ENCODE measurements at regions not wholly inside any gene's neighbourhood (a gene's known extent, or its start where the extent isn't known, plus 50 kb on each side); places are given as distances from the start of the nearest gene placed in this dataset.
"Not testable (repeated sequence)": the region's sequence is repeated elsewhere in the genome, so short reads cannot be mapped to it uniquely, and the experiment has no call there.

DNA sequence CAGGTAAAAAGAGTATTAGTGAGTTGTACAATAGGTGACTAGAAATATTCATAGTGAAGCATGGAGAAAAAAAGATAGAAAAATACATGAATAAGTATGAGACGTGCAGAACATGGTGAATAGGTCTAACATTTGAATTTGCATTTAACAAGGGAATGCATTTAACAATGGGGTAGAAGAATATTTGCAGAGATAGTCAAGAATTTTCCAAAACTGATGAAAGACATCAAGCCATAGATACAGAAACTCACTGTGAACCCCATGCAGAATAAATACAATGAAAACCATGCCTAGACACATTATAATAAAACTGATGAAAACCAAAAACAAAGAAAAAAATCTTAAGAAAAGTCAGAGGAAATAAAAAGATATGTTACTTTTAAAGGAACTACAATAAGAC lies 184.8 kb downstream of the KTN1 start:
- no peak for FAIRE-seq
- DNase-seq (ENCODE audit: extremely low spot score, insufficient read length, low read depth) = no peak

DNA sequence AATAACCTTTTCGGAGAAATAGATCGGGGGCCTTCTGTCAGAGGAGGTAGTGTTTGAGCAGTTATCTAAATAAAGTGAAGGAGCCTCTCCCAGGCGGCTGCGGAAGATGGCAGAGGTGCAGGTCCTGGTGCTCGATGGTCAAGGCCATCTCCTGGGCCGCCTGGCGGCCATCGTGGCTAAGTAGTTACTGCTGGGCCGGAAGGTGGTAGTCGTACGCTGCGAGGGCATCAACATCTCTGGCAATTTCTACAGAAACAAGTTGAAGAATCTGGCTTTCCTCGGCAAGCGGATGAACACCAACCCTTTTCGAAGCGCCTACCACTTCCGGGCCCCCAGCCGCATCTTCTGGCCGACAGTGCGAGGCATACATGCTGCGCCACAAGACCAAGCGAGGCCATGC lies 186.1 kb downstream of the KTN1 start:
- FAIRE-seq (no peak), DNase-seq (ENCODE audit: extremely low spot score, insufficient read length, low read depth) (no peak)

DNA sequence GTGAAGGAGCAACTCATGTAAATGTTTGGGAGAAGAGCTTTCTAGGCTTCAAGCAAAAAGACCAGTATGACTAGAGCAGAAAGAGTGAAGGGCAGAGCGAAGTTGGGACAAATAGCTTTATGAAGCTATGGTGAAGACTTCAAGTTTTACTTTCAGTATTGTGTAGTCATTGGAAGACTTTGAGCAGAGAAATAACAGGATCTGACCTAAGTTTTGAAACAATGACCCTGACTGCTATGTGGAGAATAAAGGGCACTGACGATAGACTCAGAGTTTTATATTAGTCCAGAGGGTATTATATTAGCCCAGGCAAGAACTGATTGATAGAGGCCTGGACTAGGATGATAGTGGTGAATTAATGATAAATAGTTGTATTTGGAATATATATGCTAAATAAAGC lies 187.3 kb downstream of the KTN1 start:
- DNase-seq (ENCODE audit: extremely low spot score, insufficient read length, low read depth) (no peak), FAIRE-seq (no peak)

DNA sequence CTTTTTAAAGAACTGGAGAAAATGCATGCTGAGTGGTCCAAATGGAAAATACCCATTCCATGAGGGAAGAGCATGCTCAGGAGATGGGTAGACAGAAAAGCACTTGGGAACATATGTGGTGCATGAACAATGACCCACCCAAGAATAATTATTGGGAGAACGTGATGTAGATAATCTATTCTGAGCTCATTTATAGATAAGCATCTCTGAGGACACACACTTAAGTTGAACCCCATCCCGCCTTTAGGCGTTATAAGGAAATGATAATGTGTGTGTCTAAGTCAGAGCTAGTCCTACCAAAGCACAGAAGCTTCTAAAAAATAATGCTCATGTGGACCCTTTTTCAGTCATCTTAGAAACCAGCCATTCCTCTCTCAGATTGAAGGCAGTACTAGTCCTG lies 189.9 kb downstream of the KTN1 start:
- DNase-seq (ENCODE audit: extremely low spot score, insufficient read length, low read depth) (no peak), FAIRE-seq (no peak)

DNA sequence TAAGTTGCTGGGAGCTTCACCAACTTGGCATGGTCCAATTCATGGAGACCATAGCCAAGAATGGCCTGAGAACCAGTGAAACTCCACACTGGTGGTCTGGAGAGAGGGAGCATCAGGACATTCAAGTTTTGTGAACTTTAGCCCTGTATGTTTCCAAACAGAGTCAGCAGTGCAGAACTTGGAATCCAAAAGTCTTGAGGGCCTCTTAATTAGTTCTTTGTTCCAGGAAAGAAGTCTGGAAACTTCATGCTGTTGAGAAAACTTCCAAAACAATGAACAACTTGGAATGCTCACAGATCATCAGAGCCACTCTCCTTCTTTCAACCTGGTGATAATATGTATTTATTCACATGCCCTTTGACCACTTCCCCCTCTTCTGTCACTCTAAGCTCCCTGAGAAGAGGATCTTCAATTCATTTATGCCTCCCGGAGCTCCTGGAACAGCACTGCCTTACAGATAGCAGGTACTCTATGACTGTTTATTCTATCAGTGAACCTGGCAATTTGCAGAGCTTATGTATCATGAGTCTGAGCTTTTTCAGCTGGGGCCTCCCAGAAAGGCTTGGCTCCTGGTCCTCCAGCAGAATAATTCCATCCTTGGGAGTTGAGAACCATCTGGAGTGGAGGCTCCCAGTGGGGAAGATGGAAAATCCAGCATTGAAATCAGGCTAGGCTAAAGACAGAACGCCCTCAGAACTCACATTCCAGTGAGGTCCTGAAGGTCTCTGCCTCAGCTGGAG lies 191.4 kb downstream of the KTN1 start:
- FAIRE-seq (no peak), DNase-seq (ENCODE audit: extremely low spot score, insufficient read length, low read depth) (no peak)

DNA sequence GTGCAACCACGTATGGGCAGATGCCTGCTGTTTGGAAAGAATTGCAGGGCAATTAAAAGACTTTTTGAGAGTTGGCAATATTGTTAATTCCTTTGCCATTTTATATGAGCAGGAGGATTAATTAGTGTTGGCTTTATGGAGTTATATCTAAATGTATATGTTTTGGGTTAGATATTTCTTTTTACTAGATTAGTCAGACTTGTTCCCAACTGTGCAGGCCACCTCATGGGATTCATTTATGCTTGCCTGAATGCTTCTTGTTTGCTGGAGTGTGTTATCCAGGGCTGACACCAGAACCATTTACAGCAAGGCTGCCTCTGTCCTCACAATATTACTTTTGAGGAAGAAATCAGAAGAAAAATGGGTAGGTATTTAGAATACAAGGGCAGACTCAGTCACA lies 192.5 kb downstream of the KTN1 start:
- no peak for DNase-seq (ENCODE audit: extremely low spot score, insufficient read length, low read depth)
- no peak for FAIRE-seq

DNA sequence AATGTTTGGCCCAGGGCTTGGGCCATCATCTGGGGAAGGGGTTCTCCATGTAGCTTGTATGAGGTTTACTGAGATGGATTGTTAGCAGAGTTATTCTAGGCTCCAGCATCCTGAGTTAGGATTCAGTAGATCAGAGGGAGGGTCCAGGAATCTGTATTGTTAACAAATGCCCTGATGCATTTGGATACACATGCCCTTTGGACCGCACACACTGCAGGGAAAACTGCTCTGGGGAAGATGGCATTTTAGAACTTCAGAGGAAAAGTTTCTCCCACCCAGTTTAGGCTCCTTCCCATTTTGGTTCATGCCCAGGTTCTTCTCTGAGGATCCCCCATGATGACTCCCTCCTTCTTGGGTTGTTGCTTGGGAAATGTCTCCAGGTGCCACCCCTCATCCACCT lies 193.3 kb downstream of the KTN1 start:
- DNase-seq (ENCODE audit: extremely low spot score, insufficient read length, low read depth) (no peak), FAIRE-seq (no peak)

DNA sequence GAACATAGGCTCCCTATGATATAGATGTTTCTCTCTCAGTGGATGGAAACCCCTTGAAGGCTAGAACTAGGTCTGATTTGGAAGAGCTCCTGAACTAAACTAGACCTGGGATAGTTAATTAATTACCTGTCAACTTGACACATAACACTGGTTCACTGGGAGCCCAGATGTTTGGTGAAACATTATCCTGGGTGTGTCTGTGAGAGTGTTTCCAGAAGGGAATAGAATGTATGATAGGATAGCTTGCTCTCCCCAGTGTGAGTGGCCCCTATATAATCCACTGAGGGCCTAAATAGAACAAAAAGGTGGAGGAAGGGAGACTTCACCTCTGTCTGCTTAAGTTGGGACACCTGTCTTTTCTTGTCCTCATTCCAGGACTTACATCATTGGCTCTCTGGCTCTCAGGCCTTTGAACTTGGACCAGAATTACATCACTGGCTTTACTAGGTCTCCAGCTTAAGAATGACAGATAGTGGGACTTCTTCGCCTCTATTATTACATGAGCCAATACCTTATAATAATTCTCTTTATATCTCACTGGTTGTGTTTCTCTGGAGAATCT lies 194.1 kb downstream of the KTN1 start:
- DNase-seq (ENCODE audit: extremely low spot score, insufficient read length, low read depth) = no peak
- no peak for FAIRE-seq

DNA sequence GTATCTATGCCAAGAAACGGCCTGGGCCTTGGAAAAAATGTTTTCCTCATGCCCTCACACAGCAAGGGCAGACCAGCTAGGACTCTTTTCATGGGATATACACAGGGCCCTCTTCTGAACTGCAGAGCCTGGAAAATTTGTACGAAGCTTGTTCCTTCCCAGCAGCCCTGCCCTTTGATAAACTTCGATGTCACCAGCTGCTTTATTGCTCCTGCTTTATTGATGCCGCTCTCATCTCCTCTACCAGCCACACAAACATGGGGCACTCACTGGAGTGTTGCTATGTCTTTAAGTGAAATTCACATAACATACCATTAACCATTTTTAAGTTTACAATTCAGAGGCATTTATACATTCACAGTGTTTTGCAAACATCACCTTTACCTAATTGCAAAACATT lies 197.9 kb downstream of the KTN1 start:
- FAIRE-seq (no peak), DNase-seq (ENCODE audit: extremely low spot score, insufficient read length, low read depth) (no peak)

DNA sequence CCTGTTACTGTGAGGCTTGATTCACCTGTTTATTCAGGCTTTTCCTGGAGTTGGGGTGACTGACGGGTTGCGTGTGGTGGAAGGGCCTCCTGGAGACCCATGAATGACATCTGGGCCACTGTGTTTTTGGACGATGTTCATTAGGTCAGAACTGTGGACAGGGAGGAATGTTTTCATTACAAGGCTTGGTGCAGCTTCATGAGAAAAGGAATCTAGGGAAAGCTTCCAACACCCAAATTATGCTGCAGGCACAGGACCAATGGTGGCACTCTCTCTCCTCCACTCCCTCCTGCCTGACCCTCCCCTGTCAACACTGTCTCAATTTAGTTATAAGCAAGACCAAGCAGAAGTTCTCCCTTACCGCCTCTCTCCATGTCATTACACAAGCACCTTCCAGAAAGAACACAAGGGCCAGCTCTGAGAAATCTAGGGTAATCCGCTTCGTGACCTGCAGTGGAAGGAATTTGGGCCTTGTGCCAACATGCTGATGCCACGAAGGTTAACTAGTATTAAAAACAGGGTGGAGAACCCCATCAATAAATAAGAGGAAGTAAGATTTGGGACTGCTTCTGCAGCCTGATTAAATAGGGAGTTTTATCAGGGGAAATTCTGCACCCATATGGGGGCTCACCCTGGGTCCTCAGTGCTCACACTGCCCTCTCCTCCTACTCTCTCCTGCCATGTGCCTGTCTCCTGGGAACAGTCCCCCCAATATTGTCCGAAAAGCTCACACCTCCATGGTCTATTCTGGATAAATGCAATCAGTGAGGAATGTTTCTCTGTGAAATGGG lies 200.3 kb downstream of the KTN1 start:
- FAIRE-seq (no peak), DNase-seq (ENCODE audit: extremely low spot score, insufficient read length, low read depth) (no peak)

DNA sequence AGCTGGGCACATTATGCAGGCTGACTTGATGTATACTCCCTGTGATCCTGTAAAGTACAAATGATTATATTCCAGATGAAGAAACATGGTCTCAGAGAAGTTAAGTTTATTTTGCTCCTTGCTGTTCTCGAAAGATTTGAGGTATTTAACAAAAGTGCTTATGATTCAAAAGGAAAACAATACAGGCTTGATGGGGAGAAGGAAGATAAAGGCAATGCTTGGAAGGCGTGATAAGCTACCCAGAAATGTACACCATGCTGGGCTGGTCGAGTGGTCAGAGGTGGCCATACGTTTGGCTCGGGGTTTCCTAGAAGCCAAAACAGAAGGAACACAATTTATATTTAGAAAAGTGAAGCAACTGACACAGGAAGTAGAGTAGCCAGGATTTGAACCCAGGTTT lies 201.0 kb downstream of the KTN1 start:
- FAIRE-seq = no peak
- no peak for DNase-seq (ENCODE audit: extremely low spot score, insufficient read length, low read depth)

DNA sequence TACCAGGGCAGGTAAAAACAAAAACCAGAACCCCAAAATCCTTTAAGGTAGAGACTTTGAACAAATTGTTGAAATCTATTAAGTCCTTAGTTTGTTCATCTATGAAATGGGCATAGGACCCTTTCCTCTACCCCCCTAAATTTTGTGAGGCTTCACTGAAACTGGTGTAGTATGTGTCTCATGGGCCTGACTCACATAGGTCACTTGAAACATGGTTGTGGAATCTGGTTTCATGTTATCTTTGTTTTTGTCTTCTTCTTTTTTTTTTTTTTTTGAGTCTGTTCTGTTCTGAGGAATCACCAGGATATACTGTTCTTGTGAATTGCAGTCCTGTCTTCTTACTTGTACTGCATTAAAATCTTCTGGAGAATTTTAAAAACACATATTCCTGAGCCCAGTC lies 202.2 kb downstream of the KTN1 start:
- DNase-seq (ENCODE audit: extremely low spot score, insufficient read length, low read depth) (no peak), FAIRE-seq (no peak)

DNA sequence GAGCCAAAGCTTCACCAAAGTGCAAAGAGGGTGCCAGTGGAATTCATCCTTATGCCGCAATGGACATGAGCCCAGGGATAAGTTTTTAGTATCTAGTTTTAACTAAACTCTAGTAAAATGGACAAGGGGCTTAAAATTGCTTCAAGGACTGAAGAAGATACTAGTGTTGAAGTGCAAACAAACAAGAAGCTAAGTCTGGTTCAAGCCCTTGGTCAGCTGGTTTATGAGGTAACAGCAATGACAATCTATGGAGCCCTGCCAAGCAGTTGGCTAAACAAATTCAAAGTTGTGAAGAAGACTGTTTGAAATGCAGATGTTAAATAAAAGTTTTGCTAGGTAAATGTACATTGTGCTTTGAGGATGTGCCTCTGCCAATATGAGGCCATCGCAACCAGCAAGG lies 209.4 kb downstream of the KTN1 start:
- no peak for FAIRE-seq

DNA sequence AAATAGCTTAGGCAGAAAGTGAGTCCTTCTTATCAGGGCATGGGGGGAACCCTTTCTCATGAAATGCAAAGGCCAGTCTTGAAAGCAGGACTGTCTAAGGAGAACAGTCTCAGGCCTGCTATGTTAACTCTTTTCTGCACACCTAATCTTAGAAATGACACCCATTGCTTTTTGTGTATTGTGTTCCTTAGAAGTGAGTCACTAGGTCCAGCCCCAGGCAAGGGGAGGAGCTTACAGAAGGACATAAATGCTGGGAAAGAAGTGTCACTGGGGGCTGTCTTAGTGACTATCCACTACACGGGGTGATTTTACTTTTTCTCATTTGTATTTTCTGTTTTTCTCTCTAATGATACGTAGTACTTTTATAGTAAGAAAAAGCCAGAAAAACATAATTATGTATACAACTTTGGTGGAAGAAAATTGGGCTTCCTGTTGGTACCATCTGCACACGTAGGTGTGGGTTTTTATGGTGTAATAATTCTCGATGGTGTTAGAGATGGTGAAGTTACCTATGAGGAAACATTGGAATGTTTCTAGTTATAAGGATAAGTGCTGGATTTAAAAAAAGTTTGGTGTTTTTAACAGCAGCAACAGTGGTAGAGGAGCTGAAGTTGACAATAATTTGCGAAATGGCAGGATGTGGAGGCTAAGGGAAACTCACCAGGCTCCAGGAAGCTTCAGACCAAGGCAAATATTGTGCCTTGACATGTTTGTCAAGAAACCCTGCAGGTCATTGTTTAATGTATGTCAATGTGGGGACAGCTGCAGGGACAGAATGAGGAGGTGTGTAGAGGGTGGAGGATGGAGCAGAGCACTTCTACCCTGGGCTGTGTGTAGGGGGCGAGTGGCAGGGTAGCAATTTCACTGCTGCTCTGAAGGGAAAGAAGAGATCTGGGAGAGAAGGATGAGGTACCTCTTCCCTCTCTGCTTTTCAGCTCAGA lies 214.9 kb downstream of the KTN1 start:
- FAIRE-seq = no peak
- no peak for DNase-seq (ENCODE audit: extremely low spot score, insufficient read length, low read depth)

More for the DNA sequence above, 209.4 kb downstream of the KTN1 start:
- no peak for DNase-seq (ENCODE audit: extremely low spot score, insufficient read length, low read depth)

DNA sequence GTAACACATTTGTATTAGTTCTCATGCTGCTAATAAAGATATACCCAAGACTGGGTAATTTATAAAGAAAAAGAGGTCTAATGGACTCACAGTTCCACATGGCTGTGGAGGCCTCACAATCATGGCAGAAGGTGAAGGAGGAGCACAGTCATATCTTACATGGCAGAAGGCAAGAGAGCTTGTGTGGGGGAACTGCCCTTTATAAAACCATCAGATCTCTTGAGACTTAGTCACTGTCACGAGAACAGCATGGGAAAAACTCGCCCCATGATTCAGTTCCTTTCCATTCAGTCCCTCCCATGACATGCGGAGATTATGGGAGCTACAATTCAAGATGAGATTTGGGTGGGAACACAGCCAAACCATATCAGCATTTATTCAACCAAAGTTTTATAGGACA lies 216.5 kb downstream of the KTN1 start:
- FAIRE-seq; DNase-seq (ENCODE audit: extremely low spot score, insufficient read length, low read depth): not testable (repeated sequence)

DNA sequence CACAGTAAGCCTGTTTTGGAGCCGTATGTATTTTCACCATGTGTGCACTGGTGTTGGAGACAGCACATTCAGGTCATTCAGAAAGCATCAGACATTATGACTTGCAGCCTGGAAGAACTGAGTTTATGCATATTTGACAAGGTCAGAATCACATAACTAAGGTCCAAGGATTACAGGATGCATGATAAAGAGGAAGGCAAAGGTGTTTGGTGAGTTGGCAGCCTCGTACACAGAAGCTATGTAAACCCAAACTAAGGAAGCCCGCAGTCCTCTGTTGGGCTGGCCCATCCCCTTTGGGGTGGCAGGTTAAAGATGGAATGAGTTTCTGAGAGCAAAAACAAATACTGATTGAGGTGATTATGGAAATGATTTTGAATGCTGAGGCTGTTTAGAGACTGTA lies 218.4 kb downstream of the KTN1 start:
- FAIRE-seq = no peak
- DNase-seq (ENCODE audit: extremely low spot score, insufficient read length, low read depth) = no peak

DNA sequence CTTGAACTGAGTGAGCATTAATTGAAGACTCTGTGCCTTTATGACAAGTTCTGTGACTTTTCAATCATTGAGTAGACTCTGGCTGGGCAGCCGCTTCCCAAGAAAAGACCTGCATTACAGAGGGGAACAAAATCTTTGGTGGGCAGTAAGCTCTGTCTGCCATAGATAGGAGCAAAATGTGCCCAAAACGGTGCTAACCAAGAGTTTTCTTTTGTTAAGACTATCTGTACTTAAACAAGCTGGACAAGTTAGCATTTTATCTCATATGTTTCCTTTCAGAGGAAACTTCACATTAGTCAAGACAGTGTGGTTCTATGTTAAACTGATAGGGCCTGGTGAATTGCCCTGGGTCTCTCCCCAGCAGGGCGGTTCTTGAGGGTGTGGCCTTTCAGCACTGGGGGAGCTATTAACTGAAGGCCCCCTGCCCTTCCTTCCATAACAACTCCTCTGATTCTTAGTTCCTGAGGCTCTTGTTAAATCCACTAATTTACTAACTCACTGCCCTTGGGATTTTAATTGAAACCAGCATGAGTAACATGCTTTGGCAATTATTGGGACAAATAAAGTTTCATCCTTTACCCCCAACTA lies 219.6 kb downstream of the KTN1 start:
- DNase-seq (ENCODE audit: extremely low spot score, insufficient read length, low read depth) (no peak), FAIRE-seq (no peak)

DNA sequence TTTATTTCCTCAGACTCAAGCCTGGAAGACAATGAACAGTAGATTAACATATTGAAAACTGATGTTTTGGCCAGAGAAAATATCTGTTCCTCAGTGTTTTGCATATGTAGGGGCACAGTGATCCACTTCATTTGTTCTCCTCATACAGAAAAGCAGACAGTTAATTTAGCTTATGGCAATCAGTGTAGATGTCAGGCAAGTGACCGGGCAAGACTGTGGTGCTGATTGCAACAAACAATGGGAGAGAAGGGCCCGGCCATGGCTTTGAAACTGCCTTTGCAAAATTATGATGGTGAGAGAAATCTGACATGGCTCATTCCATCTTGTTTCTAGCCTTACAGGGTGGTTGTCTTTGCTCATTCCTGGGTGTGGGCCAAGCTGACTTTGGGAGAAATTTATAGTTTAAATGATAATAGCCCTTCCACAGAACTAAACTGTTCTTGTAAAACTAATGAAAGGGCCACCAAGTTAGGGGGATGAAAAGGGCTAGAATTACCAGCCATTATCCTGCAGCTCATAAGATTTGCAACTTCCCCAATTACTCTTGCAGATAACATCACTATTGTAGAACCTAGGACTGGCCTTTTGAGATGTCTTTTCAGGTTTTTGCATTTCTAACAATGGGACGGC lies 220.3 kb downstream of the KTN1 start:
- no peak for FAIRE-seq
- DNase-seq (ENCODE audit: extremely low spot score, insufficient read length, low read depth) = no peak

DNA sequence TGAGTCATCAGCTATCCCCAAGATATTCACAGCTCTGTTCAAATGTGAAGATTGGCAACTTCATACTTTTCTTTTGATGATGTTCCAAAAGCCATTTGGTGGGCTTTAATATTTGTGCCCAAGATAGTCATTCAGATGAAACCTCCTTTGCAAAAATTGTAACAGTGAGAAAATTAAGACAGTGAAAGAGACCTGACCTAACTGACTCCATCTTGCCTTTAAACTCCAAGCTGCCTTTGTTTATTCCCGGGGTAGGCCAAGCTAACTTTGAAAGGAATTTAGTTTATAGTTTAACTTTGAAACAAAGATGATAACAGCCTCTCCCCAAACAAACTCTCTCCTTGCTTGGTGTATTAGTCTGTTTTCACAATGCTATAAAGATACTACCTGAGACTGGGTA lies 221.1 kb downstream of the KTN1 start:
- DNase-seq (ENCODE audit: extremely low spot score, insufficient read length, low read depth) (no peak), FAIRE-seq (no peak)

Data from GM18507 (cell line).